ENCODE measurements at regions not wholly inside any gene's neighbourhood (a gene's known extent, or its start where the extent isn't known, plus 50 kb on each side); places are given as distances from the start of the nearest gene placed in this dataset.
A peak's percentile ranks its signal among the peaks of the same experiment; 100 is the strongest.

GRCh38 chr12:116347265-116347664 is 69.8 kb upstream of the MED13L start:
- Histone ChIP-seq H2BK120ac (ENCODE audit: low read depth, low read length) (no peak overlapping the region), H3K27ac (ENCODE audit: insufficient read depth, low read length) (no peak overlapping the region), H4K5ac (ENCODE audit: low read depth, low read length) (no peak overlapping the region), H3K56ac (ENCODE audit: extremely low read depth, insufficient read depth, low read length) (no peak overlapping the region), H3K4me1 (ENCODE audit: control insufficient read depth, insufficient read depth, low read length) (peaks cover 3% of the 10 kb centered on the region; the same call in 1 of the 2 replicates), H2BK5ac (ENCODE audit: low read depth, low read length, poor library complexity, severe bottlenecking) (peak overlapping the region; percentile 14), H3K36me3 (ENCODE audit: control insufficient read depth, insufficient read depth, low read length) (no peaks in the 10 kb centered on the region), H2AFZ (replicated peaks; ENCODE audit: low read length, poor library complexity) (no peak overlapping the region), H2BK20ac (ENCODE audit: low read depth, low read length) (no peak overlapping the region), H3K18ac (ENCODE audit: low read depth, low read length) (no peak overlapping the region), H3K27me3 (ENCODE audit: control insufficient read depth, insufficient read depth, low read length) (no peaks in the 10 kb centered on the region), H3K4me2 (ENCODE audit: low read depth, low read length) (no peak overlapping the region), H3K79me1 (ENCODE audit: low read depth in 1 of 2, low read length in 2 of 2) (no peaks in the 10 kb centered on the region), H2BK15ac (ENCODE audit: low read depth, low read length) (no peak overlapping the region), H4K8ac (ENCODE audit: low read depth in 2 of 2, low read length in 2 of 2) (no peak overlapping the region), H3K14ac (replicated peaks; ENCODE audit: low read depth, low read length) (no peak overlapping the region), H3K4me3 (ENCODE audit: insufficient read depth, low read depth, low read length) (no peak overlapping the region), H3K4ac (ENCODE audit: low read depth, low read length) (no peak overlapping the region), H3K9me3 (ENCODE audit: control insufficient read depth, insufficient read depth, low read length) (peaks cover 5% of the 10 kb centered on the region; the same call in 1 of the 2 replicates), H3K9ac (ENCODE audit: low read depth, low read length) (no peak overlapping the region), H3K9me1 (ENCODE audit: insufficient read depth, low read length) (no peaks in the 10 kb centered on the region), H4K20me1 (ENCODE audit: insufficient read depth, low read length) (no peaks in the 10 kb centered on the region), H4K91ac (ENCODE audit: insufficient read depth, low read depth, low read length) (no peak overlapping the region), H3K23ac (ENCODE audit: low read depth, low read length) (no peak overlapping the region), H2AK9ac (replicated peaks; ENCODE audit: low read depth, low read length, poor library complexity) (no peak overlapping the region), H2AK5ac (ENCODE audit: low read depth, low read length) (no peak overlapping the region)
- CTCF ChIA-PET, result interaction anchor here (0.6 to 0.7 kb wide), 2 partner anchors 11 to 29 kb away, joined by 3 read pairs; no protein-coding TSS in a partner anchor
- intact Hi-C loops (cut with micrococcal nuclease), result no loop called here
- POLR2A ChIA-PET (ENCODE audit: unreplicated experiment), result no interaction called here
- in situ Hi-C loops (cut with MboI; ENCODE audit: low sequenced_read_pairs), result no loop called here
- WGBS, 2 experiments (ENCODE audit: extremely low coverage in 2 of 2, insufficient read length in 1 of 2), result no CpG with 5 or more reads among the region's 1 CpG
- no TSS peak for BruUV-seq (replicated peaks)
- DNase-seq (no peak), ATAC-seq (ENCODE audit: low read depth) (no peak)
- TF ChIP-seq MAFK (IDR thresholded peaks at IDR 0.05; ENCODE audit: low read depth, low read length) (no peak), RAD21 (IDR thresholded peaks at IDR 0.05; ENCODE audit: low read length) (no peak), SMC3 (IDR thresholded peaks at IDR 0.05; ENCODE audit: low read depth, low read length) (no peak), NFE2L2 (IDR thresholded peaks at IDR 0.05; ENCODE audit: low read depth, low read length) (no peak), FOS (IDR thresholded peaks at IDR 0.05; ENCODE audit: low read depth, low read length) (no peak), USF2 (IDR thresholded peaks at IDR 0.05; ENCODE audit: low read depth, low read length) (no peak), ELK1 (IDR thresholded peaks at IDR 0.05; ENCODE audit: borderline replicate concordance, low read depth, low read length) (no peak), CEBPB (IDR thresholded peaks at IDR 0.05; ENCODE audit: low read depth, low read length) (no peak), CHD1 (IDR thresholded peaks at IDR 0.05; ENCODE audit: low read depth, low read length) (no peak), POLR2A (IDR thresholded peaks at IDR 0.05; ENCODE audit: low read depth, low read length) (no peak), MAZ (IDR thresholded peaks at IDR 0.05; ENCODE audit: borderline replicate concordance, low read depth, low read length) (no peak), BHLHE40 (IDR thresholded peaks at IDR 0.05; ENCODE audit: low read depth, low read length) (no peak), RCOR1 (IDR thresholded peaks at IDR 0.05; ENCODE audit: insufficient replicate concordance, low read length) (no peak), MXI1 (IDR thresholded peaks at IDR 0.05; ENCODE audit: borderline replicate concordance, low read depth, low read length) (no peak), RFX5 (IDR thresholded peaks at IDR 0.05; ENCODE audit: low read depth, low read length) (no peak)
- TF ChIP-seq, protein P1, sequence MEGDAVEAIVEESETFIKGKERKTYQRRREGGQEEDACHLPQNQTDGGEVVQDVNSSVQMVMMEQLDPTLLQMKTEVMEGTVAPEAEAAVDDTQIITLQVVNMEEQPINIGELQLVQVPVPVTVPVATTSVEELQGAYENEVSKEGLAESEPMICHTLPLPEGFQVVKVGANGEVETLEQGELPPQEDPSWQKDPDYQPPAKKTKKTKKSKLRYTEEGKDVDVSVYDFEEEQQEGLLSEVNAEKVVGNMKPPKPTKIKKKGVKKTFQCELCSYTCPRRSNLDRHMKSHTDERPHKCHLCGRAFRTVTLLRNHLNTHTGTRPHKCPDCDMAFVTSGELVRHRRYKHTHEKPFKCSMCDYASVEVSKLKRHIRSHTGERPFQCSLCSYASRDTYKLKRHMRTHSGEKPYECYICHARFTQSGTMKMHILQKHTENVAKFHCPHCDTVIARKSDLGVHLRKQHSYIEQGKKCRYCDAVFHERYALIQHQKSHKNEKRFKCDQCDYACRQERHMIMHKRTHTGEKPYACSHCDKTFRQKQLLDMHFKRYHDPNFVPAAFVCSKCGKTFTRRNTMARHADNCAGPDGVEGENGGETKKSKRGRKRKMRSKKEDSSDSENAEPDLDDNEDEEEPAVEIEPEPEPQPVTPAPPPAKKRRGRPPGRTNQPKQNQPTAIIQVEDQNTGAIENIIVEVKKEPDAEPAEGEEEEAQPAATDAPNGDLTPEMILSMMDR (conservative IDR thresholded peaks at IDR 0.05; ENCODE audit: low read depth, low read length), result no peak
- dilution Hi-C loops (cut with HindIII; ENCODE audit: low sequenced_read_pairs, unreplicated experiment), result no loop called here

Measured in IMR-90 (cell line).